ENCODE measurements at regions not wholly inside any gene's neighbourhood (a gene's known extent, or its start where the extent isn't known, plus 50 kb on each side); places are given as distances from the start of the nearest gene placed in this dataset.

- no peak overlapping the region for H3K27ac Mint-ChIP-seq
- no peaks in the 10 kb centered on the region for H3K27me3 Mint-ChIP-seq
- peaks cover 8% of the 10 kb centered on the region for H3K36me3 Mint-ChIP-seq
- H3K4me1 Mint-ChIP-seq, result peaks cover 53% of the 10 kb centered on the region
- H3K4me3 Mint-ChIP-seq, result no peak overlapping the region
- no peaks in the 10 kb centered on the region for H3K9me3 Mint-ChIP-seq
These were observed 104.9 kb upstream of the MGAT5 start for GRCh38 chr2:134148843-134149472.

DNA sequence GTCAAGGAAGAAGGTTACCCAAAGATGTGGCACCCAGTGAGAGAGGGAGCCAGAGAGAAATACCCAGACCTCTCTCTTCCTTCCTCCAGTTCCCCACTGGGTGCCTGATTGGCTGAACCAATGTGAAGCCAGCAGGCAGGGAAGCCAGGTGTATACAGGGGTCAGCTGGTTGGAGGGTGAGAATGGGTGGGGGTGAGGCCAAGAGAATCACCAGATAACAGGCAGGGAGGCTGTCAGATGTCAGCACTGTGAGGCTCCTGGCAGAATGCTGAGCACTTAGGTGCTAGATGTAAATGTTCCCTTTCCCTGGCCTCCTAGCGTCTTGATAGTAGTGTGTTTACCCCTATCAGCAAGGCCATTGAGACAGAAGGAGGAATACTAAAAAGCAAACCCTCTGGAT, 104.0 kb upstream of the MGAT5 start:
- peaks cover 45% of the 10 kb centered on the region for H3K4me1 Mint-ChIP-seq
- no peak overlapping the region for H3K4me3 Mint-ChIP-seq
- no peak overlapping the region for H3K27ac Mint-ChIP-seq
- H3K36me3 Mint-ChIP-seq, result peaks cover 6% of the 10 kb centered on the region
- H3K27me3 Mint-ChIP-seq, result no peaks in the 10 kb centered on the region
- H3K9me3 Mint-ChIP-seq, result no peaks in the 10 kb centered on the region

DNA sequence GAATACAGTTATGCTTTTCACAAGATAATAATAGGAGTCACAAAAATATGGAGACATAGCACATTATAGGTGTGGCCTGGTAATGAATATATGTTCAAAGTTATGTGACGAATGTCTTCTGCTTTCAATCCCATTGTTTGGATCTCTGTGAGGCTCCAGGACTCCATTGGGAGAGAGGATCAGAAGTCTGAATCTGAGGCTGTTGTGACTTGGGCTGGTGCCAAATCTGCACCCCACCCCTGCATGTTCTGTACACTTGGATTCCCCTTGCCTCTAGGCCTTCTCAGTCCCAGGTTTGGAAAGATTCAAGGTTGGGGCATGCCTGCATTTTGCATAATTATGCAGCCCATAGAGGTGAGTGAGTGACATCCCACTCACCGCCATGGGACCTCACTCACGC, 103.1 kb upstream of the MGAT5 start:
- Mint-ChIP-seq H3K27me3 (no peaks in the 10 kb centered on the region), H3K4me3 (no peak overlapping the region), H3K4me1 (peaks cover 39% of the 10 kb centered on the region), H3K27ac (no peak overlapping the region), H3K36me3 (peaks cover 8% of the 10 kb centered on the region), H3K9me3 (no peaks in the 10 kb centered on the region)

- peaks cover 9% of the 10 kb centered on the region for H3K36me3 Mint-ChIP-seq
- H3K4me1 Mint-ChIP-seq, result peaks cover 32% of the 10 kb centered on the region
- no peaks in the 10 kb centered on the region for H3K9me3 Mint-ChIP-seq
- H3K27ac Mint-ChIP-seq, result peak overlapping the region; percentile 35
- H3K4me3 Mint-ChIP-seq, result no peak overlapping the region
- H3K27me3 Mint-ChIP-seq, result no peaks in the 10 kb centered on the region
These were observed 101.5 kb upstream of the MGAT5 start for GRCh38 chr2:134152045-134153010.

DNA sequence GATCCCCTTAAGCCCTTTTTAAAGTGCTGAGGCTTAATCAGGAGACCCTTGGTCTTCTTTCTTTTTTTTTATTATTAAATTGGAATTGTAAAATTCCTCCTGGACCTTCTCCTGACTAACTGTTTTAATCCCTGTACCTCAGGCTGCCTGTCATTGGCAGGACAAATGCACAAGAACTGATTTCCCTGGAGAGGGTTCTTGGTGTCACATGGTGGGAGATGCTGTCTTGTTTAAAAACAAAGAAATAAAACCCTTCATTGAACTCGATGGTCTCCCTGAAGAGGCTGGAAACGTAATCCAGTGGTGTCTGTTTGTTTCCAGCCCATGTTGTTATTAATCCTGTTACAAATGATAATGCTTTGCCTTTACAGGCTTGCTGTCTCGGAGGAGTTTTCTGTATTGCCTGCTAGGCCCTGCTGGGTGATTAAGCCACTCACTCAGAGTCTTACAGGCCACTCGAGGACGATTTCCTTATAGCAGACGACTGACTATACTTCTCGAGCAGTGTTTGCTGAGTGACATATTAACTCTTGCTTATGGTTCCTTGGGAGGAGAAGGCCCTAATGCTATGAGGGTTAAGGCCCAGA, 100.5 kb upstream of the MGAT5 start:
- Mint-ChIP-seq H3K9me3 (no peaks in the 10 kb centered on the region), H3K4me3 (no peak overlapping the region), H3K36me3 (peaks cover 9% of the 10 kb centered on the region), H3K27me3 (no peaks in the 10 kb centered on the region), H3K27ac (no peak overlapping the region), H3K4me1 (peaks cover 30% of the 10 kb centered on the region)

DNA sequence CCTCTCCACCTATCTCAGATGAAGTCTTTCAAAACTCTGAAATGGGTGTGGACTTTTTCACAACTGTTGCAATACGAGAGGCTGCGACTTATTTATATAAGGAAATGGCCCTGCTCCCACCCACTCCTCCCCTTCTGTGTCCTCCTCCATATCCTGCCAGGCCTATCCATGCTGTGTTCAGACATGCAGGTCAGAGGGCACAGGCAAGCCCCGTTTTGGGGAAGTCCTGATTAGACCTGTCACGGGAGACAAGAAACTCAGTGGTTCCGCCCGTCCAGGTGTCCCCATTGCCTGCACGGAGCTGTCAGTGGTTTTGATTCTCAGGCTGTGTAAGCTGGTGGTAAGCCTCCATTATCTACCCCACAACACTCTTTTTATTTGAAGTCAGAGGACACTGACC, 99.6 kb upstream of the MGAT5 start:
- no peaks in the 10 kb centered on the region for H3K9me3 Mint-ChIP-seq
- H3K27ac Mint-ChIP-seq, result no peak overlapping the region
- no peaks in the 10 kb centered on the region for H3K27me3 Mint-ChIP-seq
- H3K4me1 Mint-ChIP-seq, result peaks cover 37% of the 10 kb centered on the region
- peaks cover 9% of the 10 kb centered on the region for H3K36me3 Mint-ChIP-seq
- H3K4me3 Mint-ChIP-seq, result no peak overlapping the region

- peaks cover 9% of the 10 kb centered on the region for H3K36me3 Mint-ChIP-seq
- H3K27ac Mint-ChIP-seq, result no peak overlapping the region
- H3K4me1 Mint-ChIP-seq, result peaks cover 39% of the 10 kb centered on the region
These were observed 98.7 kb upstream of the MGAT5 start for GRCh38 chr2:134155134-134155533.

DNA sequence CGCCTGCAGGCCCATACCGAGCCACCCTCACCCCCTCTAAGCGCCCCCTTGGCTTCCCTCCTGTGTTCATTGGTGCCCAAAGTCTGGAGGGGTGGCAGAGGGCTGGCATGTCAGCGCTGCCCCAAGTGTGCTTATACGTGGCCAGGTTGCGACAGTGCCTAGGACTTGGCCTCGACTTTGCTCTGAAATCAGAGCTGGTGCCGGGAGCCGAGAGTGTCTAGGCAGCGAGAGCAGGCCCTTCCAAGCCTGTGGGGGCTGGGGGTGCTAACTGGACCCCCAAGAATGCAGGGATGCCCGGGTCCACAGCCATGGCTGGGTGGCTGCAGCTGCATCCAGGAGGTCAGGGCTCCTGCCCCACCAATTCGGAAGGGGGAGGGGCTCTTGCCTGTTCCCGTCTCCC, 95.6 kb upstream of the MGAT5 start:
- H3K27ac Mint-ChIP-seq, result no peak overlapping the region

More at GRCh38 chr2:134155134-134155533, 98.7 kb upstream of the MGAT5 start:
- Mint-ChIP-seq H3K4me3 (no peak overlapping the region), H3K27me3 (no peaks in the 10 kb centered on the region), H3K9me3 (no peaks in the 10 kb centered on the region)

GRCh38 chr2:134161170-134161547, 92.7 kb upstream of the MGAT5 start:
- H3K4me1 Mint-ChIP-seq, result peaks cover 83% of the 10 kb centered on the region
- H3K27me3 Mint-ChIP-seq, result no peaks in the 10 kb centered on the region
- H3K36me3 Mint-ChIP-seq, result no peaks in the 10 kb centered on the region
- no peak overlapping the region for H3K27ac Mint-ChIP-seq
- no peaks in the 10 kb centered on the region for H3K9me3 Mint-ChIP-seq
- H3K4me3 Mint-ChIP-seq, result no peak overlapping the region

More for the DNA sequence above, 95.6 kb upstream of the MGAT5 start:
- Mint-ChIP-seq H3K9me3 (no peaks in the 10 kb centered on the region), H3K27me3 (no peaks in the 10 kb centered on the region), H3K36me3 (peaks cover 3% of the 10 kb centered on the region), H3K4me1 (peaks cover 64% of the 10 kb centered on the region), H3K4me3 (no peak overlapping the region)

DNA sequence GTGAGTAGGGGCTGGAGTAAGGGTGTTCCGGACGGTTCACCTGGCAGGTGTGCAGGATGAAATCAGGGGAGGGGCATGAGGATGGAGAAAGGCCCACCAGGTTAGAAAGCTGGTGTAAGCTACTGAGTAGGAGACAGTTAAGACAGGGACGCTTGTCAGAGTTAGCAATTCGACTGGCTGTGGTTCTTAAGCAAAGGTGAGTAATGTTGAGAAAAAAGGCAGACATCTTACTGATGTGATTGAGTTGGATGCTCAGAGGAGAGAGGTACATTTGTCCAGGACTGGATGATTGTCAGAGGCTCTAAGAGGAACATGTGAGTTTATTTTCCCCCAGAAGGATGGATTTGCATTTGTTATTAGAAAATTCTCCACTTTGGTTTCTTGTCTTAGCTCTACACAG, 90.5 kb upstream of the MGAT5 start:
- Mint-ChIP-seq H3K36me3 (peaks cover 2% of the 10 kb centered on the region), H3K27ac (no peak overlapping the region), H3K9me3 (peaks cover 3% of the 10 kb centered on the region), H3K27me3 (no peaks in the 10 kb centered on the region), H3K4me3 (no peak overlapping the region), H3K4me1 (peaks cover 93% of the 10 kb centered on the region)

GRCh38 chr2:134164306-134164705, 89.6 kb upstream of the MGAT5 start:
- no peak overlapping the region for H3K27ac Mint-ChIP-seq
- no peaks in the 10 kb centered on the region for H3K27me3 Mint-ChIP-seq
- H3K9me3 Mint-ChIP-seq, result peaks cover 7% of the 10 kb centered on the region
- peaks cover 93% of the 10 kb centered on the region for H3K4me1 Mint-ChIP-seq
- peaks cover 4% of the 10 kb centered on the region for H3K36me3 Mint-ChIP-seq
- no peak overlapping the region for H3K4me3 Mint-ChIP-seq

DNA sequence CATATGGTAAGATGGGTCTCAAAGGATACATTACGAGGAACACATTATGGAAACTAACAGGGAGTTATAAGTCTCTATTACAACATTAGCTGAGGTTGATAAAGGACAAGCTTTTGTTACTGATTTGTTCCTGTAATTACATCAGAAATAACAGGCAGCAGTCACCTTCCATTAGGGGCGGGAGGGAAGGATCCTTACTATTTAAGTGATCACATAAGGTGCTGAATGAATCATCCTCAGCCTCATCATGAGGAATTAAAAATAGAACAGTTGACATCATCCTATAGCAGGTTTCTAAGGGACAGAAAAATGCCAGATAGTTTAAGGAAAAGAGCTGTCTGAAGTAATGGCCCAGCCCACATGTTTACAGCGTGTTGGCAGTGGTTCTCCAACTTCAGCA, 86.9 kb upstream of the MGAT5 start:
- H3K4me3 Mint-ChIP-seq, result no peak overlapping the region
- H3K4me1 Mint-ChIP-seq, result peaks cover 92% of the 10 kb centered on the region
- peaks cover 7% of the 10 kb centered on the region for H3K9me3 Mint-ChIP-seq
- peak overlapping the region; percentile 79 for H3K27ac Mint-ChIP-seq
- no peaks in the 10 kb centered on the region for H3K27me3 Mint-ChIP-seq
- peaks cover 6% of the 10 kb centered on the region for H3K36me3 Mint-ChIP-seq

DNA sequence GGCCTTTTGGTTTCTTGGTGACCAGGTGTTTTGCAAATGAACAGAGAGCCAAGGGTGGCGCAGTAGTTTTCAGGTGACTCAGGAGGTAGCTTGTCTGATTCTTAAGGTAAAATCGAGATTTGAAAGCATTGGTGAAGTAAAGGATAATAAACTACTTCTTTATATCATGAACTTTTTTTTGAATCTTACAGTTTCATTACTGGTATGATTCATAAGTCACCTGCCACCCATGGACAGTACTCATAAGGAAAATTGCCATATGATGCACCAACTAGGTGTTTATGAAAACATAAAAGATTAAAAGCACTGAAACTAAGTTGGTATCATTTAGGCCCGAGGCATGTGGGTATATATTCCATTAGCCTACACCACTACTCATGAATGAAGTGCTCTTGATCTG, 84.1 kb upstream of the MGAT5 start:
- H3K27me3 Mint-ChIP-seq, result no peaks in the 10 kb centered on the region
- peak overlapping the region; percentile 88 for H3K27ac Mint-ChIP-seq
- peak overlapping the region; percentile 53 for H3K4me3 Mint-ChIP-seq
- peaks cover 7% of the 10 kb centered on the region for H3K9me3 Mint-ChIP-seq
- peaks cover 6% of the 10 kb centered on the region for H3K36me3 Mint-ChIP-seq
- H3K4me1 Mint-ChIP-seq, result peaks cover 89% of the 10 kb centered on the region

- Mint-ChIP-seq H3K36me3 (peaks cover 6% of the 10 kb centered on the region), H3K27ac (peak overlapping the region; percentile 88), H3K9me3 (peaks cover 7% of the 10 kb centered on the region), H3K27me3 (no peaks in the 10 kb centered on the region), H3K4me1 (peaks cover 90% of the 10 kb centered on the region), H3K4me3 (no peak overlapping the region)
These were observed 83.6 kb upstream of the MGAT5 start for GRCh38 chr2:134170294-134170693.

- H3K27ac Mint-ChIP-seq, result peak overlapping the region; percentile 88
- H3K9me3 Mint-ChIP-seq, result peaks cover 7% of the 10 kb centered on the region
- H3K27me3 Mint-ChIP-seq, result no peaks in the 10 kb centered on the region
- H3K4me3 Mint-ChIP-seq, result no peak overlapping the region
- H3K4me1 Mint-ChIP-seq, result peaks cover 93% of the 10 kb centered on the region
- peaks cover 6% of the 10 kb centered on the region for H3K36me3 Mint-ChIP-seq
These were observed 83.2 kb upstream of the MGAT5 start for GRCh38 chr2:134170700-134171099.
